Endodermal cell (in vitro differentiated cells): ENCODE measurements at regions not wholly inside any gene's neighbourhood (a gene's known extent, or its start where the extent isn't known, plus 50 kb on each side); places are given as distances from the start of the nearest gene placed in this dataset.
"Not testable (repeated sequence)": the region's sequence is repeated elsewhere in the genome, so short reads cannot be mapped to it uniquely, and the experiment has no call there.

ENCODE experiments used
- DNase-seq: peaks from one replicate; pipeline ENCODE4 v3.0.0-alpha.2; 2017
- H3K27ac ChIP-seq: 2 replicates; pipeline ENCODE4 v1.5.1; 2013; ENCODE audit warnings: mild to moderate bottlenecking, low read depth, low read length, moderate library complexity
- H3K27me3 ChIP-seq: 2 replicates; pipeline ENCODE4 v1.6.1; 2013; ENCODE audit warnings: mild to moderate bottlenecking, low read length, moderate library complexity; ENCODE audit not compliant: insufficient read depth, control insufficient read depth, poor library complexity, severe bottlenecking
- H3K36me3 ChIP-seq: 2 replicates; pipeline ENCODE4 v1.7.0; 2013; ENCODE audit warnings: mild to moderate bottlenecking, low read length, moderate library complexity; ENCODE audit not compliant: control insufficient read depth, insufficient read depth
- H3K4me1 ChIP-seq: one replicate; pipeline ENCODE4 v1.7.0; 2013; ENCODE audit warnings: low read length; ENCODE audit not compliant: control insufficient read depth, insufficient read depth
- H3K4me3 ChIP-seq: 2 replicates; pipeline ENCODE4 v1.5.1; 2013; ENCODE audit warnings: mild to moderate bottlenecking, low read length, moderate library complexity
- H3K9ac ChIP-seq: 2 replicates; pipeline ENCODE4 v1.6.1; 2013; ENCODE audit warnings: mild to moderate bottlenecking, low read length, moderate library complexity; ENCODE audit not compliant: poor library complexity, severe bottlenecking; ENCODE audit errors: extremely low read depth
- H3K9me3 ChIP-seq: 2 replicates; pipeline ENCODE4 v1.6.1; 2013; ENCODE audit warnings: mild to moderate bottlenecking, low read length, moderate library complexity; ENCODE audit not compliant: control insufficient read depth
- H3K27ac Mint-ChIP-seq: 2 replicates; pipeline ENCODE4 v1.8.0; 2020; ENCODE audit warnings: mixed read lengths
- H3K27me3 Mint-ChIP-seq: 2 replicates; pipeline ENCODE4 v1.8.0; 2021; ENCODE audit warnings: mild to moderate bottlenecking, mixed read lengths; ENCODE audit not compliant: insufficient read depth
- H3K36me3 Mint-ChIP-seq: 2 replicates; pipeline ENCODE4 v1.8.0; 2020; ENCODE audit warnings: low read depth, mixed read lengths
- H3K4me1 Mint-ChIP-seq: 2 replicates; pipeline ENCODE4 v1.8.0; 2020; ENCODE audit warnings: mixed read lengths
- H3K4me3 Mint-ChIP-seq: 2 replicates; pipeline ENCODE4 v1.8.0; 2020; ENCODE audit warnings: mild to moderate bottlenecking, moderate library complexity, mixed read lengths
- H3K9me3 Mint-ChIP-seq: 2 replicates; pipeline ENCODE4 v1.8.0; 2020; ENCODE audit warnings: mild to moderate bottlenecking, mixed read lengths
- CTCF ChIP-seq: fragments of 200-600 bp; sonication (generic); conservative IDR thresholded peaks from 2 replicates; pipeline ENCODE4 v1.5.0; 2021; ENCODE audit warnings: antibody characterized with exemption, mild to moderate bottlenecking
- WGBS, 2 experiments: methylation state at CpG; one replicate each; pipeline versions ENCODE4 v1.1.5 to v1.1.7; 2013; ENCODE audit warnings: missing lambda C conversion rate in 2 of 2, mixed read lengths in 1 of 2; ENCODE audit not compliant: insufficient coverage in 1 of 2, insufficient read length in 1 of 2; 5-methylcytosine and 5-hydroxymethylcytosine counted together

GRCh38 chr22:19607192-19608002, 83.2 kb upstream of the CLDN5 start:
- no peaks in the 10 kb centered on the region for H3K9me3 ChIP-seq
- Mint-ChIP-seq H3K4me3 (no peak overlapping the region), H3K27ac (no peak overlapping the region), H3K27me3 (no peaks in the 10 kb centered on the region), H3K9me3 (no peaks in the 10 kb centered on the region), H3K36me3 (no peaks in the 10 kb centered on the region), H3K4me1 (peaks cover 4% of the 10 kb centered on the region)
- no peak for DNase-seq
- no peak for TF ChIP-seq CTCF
- no peaks in the 10 kb centered on the region for H3K27me3 ChIP-seq
- H3K4me3 ChIP-seq, result no peak overlapping the region
- no peaks in the 10 kb centered on the region for H3K36me3 ChIP-seq
- no peaks in the 10 kb centered on the region for H3K4me1 ChIP-seq
- H3K9ac ChIP-seq, result no peak overlapping the region
- H3K27ac ChIP-seq, result no peak overlapping the region
- 77 to 90% methylated on average over 18 to 25 of the region's 25 CpGs for WGBS, 2 experiments

- no peak overlapping the region for H3K27ac Mint-ChIP-seq
- peaks cover 4% of the 10 kb centered on the region for H3K4me1 Mint-ChIP-seq
- TF ChIP-seq CTCF, result no peak
- Histone ChIP-seq H3K4me1 (no peaks in the 10 kb centered on the region), H3K36me3 (no peaks in the 10 kb centered on the region), H3K9ac (no peak overlapping the region), H3K27me3 (no peaks in the 10 kb centered on the region), H3K4me3 (no peak overlapping the region), H3K9me3 (no peaks in the 10 kb centered on the region), H3K27ac (no peak overlapping the region)
- H3K27me3 Mint-ChIP-seq, result no peaks in the 10 kb centered on the region
- no peaks in the 10 kb centered on the region for H3K9me3 Mint-ChIP-seq
- WGBS, 2 experiments, result 87 to 88% methylated on average over 6 to 11 of the region's 11 CpGs
- DNase-seq, result no peak
- no peak overlapping the region for H3K4me3 Mint-ChIP-seq
- H3K36me3 Mint-ChIP-seq, result no peaks in the 10 kb centered on the region
These were observed 83.9 kb upstream of the CLDN5 start for GRCh38 chr22:19608003-19608690.

- not testable (repeated sequence) for H3K36me3 Mint-ChIP-seq, H3K4me3 Mint-ChIP-seq, H3K9me3 ChIP-seq, H3K36me3 ChIP-seq, H3K27me3 ChIP-seq, H3K4me1 Mint-ChIP-seq, H3K4me1 ChIP-seq, H3K27ac Mint-ChIP-seq, H3K27ac ChIP-seq, H3K27me3 Mint-ChIP-seq, H3K4me3 ChIP-seq, H3K9ac ChIP-seq, DNase-seq, H3K9me3 Mint-ChIP-seq
- WGBS, 2 experiments, result 33 to 83% methylated on average over 1 to 8 of the region's 8 CpGs
These were observed 85.5 kb upstream of the CLDN5 start for GRCh38 chr22:19609753-19610152.
